ENCODE measurements at regions not wholly inside any gene's neighbourhood (a gene's known extent, or its start where the extent isn't known, plus 50 kb on each side); places are given as distances from the start of the nearest gene placed in this dataset.
"Not testable (repeated sequence)": the region's sequence is repeated elsewhere in the genome, so short reads cannot be mapped to it uniquely, and the experiment has no call there.

DNA sequence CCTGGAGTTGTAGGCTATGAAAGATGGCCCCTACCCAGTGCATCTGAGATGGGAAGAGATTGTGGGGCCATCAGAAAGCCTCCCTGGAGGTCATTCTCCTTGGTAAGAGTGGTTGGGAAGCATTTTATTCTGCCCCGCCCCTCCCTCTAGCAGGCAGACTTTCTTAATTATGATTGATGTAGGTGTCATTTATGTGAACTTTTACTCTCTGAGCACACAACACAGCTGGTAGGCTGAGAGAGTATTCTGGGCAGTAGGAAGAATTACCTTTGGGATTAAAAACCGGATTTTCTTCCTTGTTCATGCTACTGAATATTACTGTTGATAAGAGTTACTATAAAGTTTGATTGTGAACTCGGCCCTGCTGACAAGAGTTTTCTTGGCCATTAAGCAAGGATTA lies 266.8 kb downstream of the TTC6 start:
- Histone ChIP-seq H3K4me3 (ENCODE audit: low read length) (no peak overlapping the region), H3K27ac (ENCODE audit: low read length) (no peak overlapping the region), H3K36me3 (ENCODE audit: control insufficient read depth, insufficient read depth, low read length) (no peaks in the 10 kb centered on the region), H3K4me1 (ENCODE audit: control insufficient read depth, insufficient read depth, low read length) (no peaks in the 10 kb centered on the region), H3K27me3 (ENCODE audit: control insufficient read depth, insufficient read depth, low read length) (no peaks in the 10 kb centered on the region), H3K9me3 (replicated peaks; ENCODE audit: control insufficient read depth, low read depth, low read length) (no peaks in the 10 kb centered on the region)
- WGBS (ENCODE audit: insufficient coverage) = no CpG with 5 or more reads among the region's 3 CpGs
- DNase-seq = no peak

DNA sequence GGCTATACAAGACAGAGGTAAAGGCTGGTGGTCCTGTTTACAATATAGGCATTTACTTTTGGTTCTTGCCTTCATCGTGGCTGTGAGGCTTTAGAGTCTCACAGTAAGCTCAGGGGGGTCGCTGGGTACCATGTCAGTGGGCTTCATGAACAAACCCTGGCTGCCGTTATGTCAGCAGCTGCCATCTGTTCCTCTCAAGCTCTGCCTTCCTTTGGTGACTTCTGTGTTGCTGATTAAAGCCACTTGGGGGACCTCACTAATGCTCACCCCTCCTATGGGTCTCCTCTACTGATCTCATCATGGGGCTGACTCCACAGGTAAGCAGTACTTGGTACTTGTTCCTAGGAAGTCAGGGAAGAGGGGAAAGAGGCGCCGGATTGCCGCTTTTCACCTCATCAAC lies 268.7 kb downstream of the TTC6 start:
- 71% methylated on average over 3 of the region's 6 CpGs for WGBS (ENCODE audit: insufficient coverage)
- DNase-seq = no peak
- H3K36me3 ChIP-seq (ENCODE audit: control insufficient read depth, insufficient read depth, low read length) = no peaks in the 10 kb centered on the region
- H3K4me1 ChIP-seq (ENCODE audit: control insufficient read depth, insufficient read depth, low read length) = no peaks in the 10 kb centered on the region
- no peaks in the 10 kb centered on the region for H3K9me3 ChIP-seq (replicated peaks; ENCODE audit: control insufficient read depth, low read depth, low read length)
- no peaks in the 10 kb centered on the region for H3K27me3 ChIP-seq (ENCODE audit: control insufficient read depth, insufficient read depth, low read length)
- H3K27ac ChIP-seq (ENCODE audit: low read length) = no peak overlapping the region
- H3K4me3 ChIP-seq (ENCODE audit: low read length) = no peak overlapping the region

DNA sequence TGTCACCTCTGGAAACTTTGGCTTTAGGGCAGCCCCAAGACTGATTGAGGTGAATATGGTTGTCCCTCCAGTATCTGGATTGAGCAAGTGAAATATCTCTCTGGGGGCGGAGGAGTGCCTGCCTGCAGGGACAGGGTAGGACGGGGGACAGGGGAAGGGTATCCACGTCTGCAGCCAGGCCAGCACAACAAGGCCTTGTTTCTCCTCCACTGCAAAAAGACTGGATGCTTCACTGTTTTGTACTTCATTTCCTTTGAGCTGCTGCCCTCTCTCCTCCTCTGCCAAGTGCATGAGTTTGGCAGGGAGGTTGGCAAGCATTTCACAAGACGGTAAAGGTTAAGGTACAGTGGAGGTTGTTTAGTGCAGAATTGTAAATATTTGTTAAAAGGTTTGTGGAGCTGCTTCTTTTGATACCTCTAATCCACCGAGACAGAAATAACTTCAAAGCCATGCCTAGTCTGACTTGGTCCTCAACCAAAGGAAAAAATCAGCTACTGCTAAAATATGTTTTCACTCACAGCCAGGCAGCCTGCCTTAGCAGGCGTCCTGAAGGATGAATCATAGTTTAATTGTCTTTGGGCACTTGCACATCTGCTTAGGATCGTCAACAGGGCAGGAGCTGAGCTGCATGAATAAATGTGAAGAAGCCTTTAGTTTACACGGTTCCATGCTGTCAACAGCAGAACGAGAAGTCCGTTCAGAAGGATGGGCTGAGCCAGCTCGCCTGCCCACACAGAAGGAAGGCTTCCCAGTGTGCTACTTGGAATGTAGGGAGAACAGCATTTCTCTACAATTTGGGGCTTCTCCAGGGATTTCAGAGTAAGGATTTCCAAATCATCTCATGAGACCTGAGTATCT lies 269.7 kb downstream of the TTC6 start:
- 28% methylated on average over 4 of the region's 11 CpGs for WGBS (ENCODE audit: insufficient coverage)
- Histone ChIP-seq H3K27me3 (ENCODE audit: control insufficient read depth, insufficient read depth, low read length) (no peaks in the 10 kb centered on the region), H3K4me3 (ENCODE audit: low read length) (no peak overlapping the region), H3K4me1 (ENCODE audit: control insufficient read depth, insufficient read depth, low read length) (no peaks in the 10 kb centered on the region), H3K36me3 (ENCODE audit: control insufficient read depth, insufficient read depth, low read length) (no peaks in the 10 kb centered on the region), H3K27ac (ENCODE audit: low read length) (no peak overlapping the region), H3K9me3 (replicated peaks; ENCODE audit: control insufficient read depth, low read depth, low read length) (no peaks in the 10 kb centered on the region)
- peak; percentile 71 for DNase-seq

DNA sequence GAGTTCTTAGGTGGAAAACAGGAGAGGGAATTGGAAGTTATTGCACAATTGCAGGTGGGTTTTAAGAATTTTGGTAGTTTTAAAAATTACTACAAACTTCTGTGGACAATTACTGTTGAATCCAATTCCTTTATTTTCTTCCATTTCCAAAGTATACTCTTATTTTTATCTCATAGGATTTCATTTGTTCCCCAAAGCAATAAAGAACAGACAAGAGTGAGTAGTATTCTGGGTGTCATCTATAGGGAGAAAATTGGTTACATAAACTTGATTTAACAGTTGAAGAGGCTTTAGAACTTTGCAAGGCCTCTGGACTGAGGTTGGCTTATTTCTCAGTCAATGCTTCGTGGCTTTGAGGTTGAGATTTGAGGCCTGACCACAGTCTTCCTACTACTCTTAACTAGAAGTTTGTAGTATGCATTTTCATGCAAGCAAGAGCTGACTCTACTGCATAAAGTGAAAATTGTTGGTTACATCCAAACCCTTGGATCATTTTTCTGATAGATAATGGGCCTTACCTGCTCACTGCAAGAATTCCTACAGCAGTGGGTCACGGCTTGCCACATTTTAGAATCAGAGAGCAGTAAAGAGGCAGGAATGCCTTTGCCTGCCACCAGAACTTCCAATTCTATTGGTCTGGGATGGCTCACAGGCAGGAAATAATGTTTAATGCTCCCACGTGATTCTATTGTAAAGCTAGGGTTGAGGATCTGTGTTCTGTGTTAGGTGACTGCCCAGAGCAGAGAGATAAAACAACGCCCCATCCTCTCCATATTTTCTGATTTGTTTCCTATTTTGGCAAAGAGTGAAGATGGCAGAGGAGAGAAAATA lies 270.5 kb downstream of the TTC6 start:
- H3K4me1 ChIP-seq (ENCODE audit: control insufficient read depth, insufficient read depth, low read length) = no peaks in the 10 kb centered on the region
- WGBS (ENCODE audit: insufficient coverage) = 100% methylated on average over 1 of the region's 4 CpGs
- H3K27ac ChIP-seq (ENCODE audit: low read length) = no peak overlapping the region
- no peak overlapping the region for H3K4me3 ChIP-seq (ENCODE audit: low read length)
- no peak for DNase-seq
- no peaks in the 10 kb centered on the region for H3K9me3 ChIP-seq (replicated peaks; ENCODE audit: control insufficient read depth, low read depth, low read length)
- H3K27me3 ChIP-seq (ENCODE audit: control insufficient read depth, insufficient read depth, low read length) = no peaks in the 10 kb centered on the region
- no peaks in the 10 kb centered on the region for H3K36me3 ChIP-seq (ENCODE audit: control insufficient read depth, insufficient read depth, low read length)

DNA sequence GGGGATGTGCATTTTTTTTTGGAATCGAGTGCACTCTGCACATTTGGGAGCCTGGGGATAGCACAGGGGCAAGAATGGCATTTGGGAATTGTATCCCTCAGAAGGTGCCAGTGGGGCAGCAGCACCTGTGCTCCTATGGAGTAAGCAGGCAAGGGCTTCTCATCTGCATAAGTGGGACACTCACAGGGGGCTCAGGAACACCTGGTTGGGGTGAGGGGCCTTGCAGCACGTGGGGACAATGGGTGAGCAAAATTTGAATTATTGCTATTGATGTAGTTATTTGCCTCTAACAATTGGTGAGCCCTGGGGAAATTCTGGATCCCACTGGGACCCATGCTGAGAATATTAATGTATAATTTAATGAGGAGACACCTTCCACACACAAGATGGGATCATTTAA lies 274.2 kb downstream of the TTC6 start:
- Histone ChIP-seq H3K4me3 (ENCODE audit: low read length) (no peak overlapping the region), H3K9me3 (replicated peaks; ENCODE audit: control insufficient read depth, low read depth, low read length) (no peaks in the 10 kb centered on the region), H3K4me1 (ENCODE audit: control insufficient read depth, insufficient read depth, low read length) (no peaks in the 10 kb centered on the region), H3K27ac (ENCODE audit: low read length) (no peak overlapping the region), H3K27me3 (ENCODE audit: control insufficient read depth, insufficient read depth, low read length) (no peaks in the 10 kb centered on the region), H3K36me3 (ENCODE audit: control insufficient read depth, insufficient read depth, low read length) (no peaks in the 10 kb centered on the region)
- no peak for DNase-seq
- 67% methylated on average over 1 of the region's 2 CpGs for WGBS (ENCODE audit: insufficient coverage)

DNA sequence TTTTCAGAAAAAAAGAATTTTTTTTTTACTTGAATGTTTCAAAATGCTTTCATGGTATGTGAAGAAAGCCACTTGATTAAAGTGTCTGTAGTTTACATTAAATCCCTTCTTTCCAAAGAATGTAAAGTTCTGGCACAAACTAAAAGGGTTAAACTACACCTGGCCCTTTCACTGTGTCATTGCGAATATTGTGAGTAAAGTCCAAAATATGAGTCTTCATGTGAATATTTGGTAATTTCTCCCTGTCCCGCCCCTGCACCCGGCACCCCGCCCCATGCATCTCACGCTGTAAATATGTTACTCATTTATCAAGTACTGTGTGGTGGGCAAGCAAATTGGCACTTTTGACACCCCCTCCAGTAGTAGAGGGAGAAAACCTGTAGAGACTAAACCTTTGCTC lies 274.7 kb downstream of the TTC6 start:
- Histone ChIP-seq H3K36me3 (ENCODE audit: control insufficient read depth, insufficient read depth, low read length) (no peaks in the 10 kb centered on the region), H3K4me1 (ENCODE audit: control insufficient read depth, insufficient read depth, low read length) (no peaks in the 10 kb centered on the region), H3K27ac (ENCODE audit: low read length) (no peak overlapping the region), H3K4me3 (ENCODE audit: low read length) (no peak overlapping the region), H3K27me3 (ENCODE audit: control insufficient read depth, insufficient read depth, low read length) (no peaks in the 10 kb centered on the region), H3K9me3 (replicated peaks; ENCODE audit: control insufficient read depth, low read depth, low read length) (no peaks in the 10 kb centered on the region)
- DNase-seq = peak; percentile 46
- WGBS (ENCODE audit: insufficient coverage) = no CpG with 5 or more reads among the region's 5 CpGs

DNA sequence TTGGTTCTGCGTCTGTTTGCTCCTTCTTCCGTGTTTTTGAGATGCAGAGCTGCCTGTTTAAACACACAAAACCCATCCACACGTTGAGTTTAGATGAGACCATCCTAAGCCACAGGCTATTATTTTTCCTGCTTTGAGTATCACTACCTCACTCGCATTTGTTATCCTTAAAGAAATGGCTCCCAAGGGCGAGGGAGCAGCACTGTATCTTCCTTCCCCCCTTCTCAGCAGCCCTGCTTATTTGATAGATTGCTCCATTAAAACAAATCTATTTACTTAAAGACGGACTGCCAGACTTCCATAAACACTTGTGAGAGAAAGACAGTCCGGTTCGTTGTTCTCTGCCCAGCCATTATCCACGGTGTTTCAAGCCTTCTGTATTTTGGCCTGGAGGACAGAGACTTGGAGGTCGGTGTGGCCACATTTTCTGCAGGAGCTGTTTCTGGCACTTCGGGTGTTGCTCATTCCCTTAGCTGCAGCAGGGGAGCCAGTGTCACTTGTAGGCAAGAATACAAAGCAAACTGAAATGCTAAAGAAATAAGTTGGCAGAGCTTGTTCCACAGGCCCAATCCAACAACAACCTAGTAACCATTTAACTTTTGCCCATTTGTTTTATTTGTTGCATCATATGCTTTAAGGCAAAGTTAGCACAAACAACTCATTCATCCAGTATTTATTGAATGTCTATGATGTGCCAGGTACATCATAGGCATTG lies 275.4 kb downstream of the TTC6 start:
- DNase-seq = no peak
- Histone ChIP-seq H3K4me1 (ENCODE audit: control insufficient read depth, insufficient read depth, low read length) (no peaks in the 10 kb centered on the region), H3K4me3 (ENCODE audit: low read length) (no peak overlapping the region), H3K27me3 (ENCODE audit: control insufficient read depth, insufficient read depth, low read length) (no peaks in the 10 kb centered on the region), H3K36me3 (ENCODE audit: control insufficient read depth, insufficient read depth, low read length) (no peaks in the 10 kb centered on the region), H3K27ac (ENCODE audit: low read length) (no peak overlapping the region), H3K9me3 (replicated peaks; ENCODE audit: control insufficient read depth, low read depth, low read length) (no peaks in the 10 kb centered on the region)
- 40% methylated on average over 7 of the region's 11 CpGs for WGBS (ENCODE audit: insufficient coverage)

DNA sequence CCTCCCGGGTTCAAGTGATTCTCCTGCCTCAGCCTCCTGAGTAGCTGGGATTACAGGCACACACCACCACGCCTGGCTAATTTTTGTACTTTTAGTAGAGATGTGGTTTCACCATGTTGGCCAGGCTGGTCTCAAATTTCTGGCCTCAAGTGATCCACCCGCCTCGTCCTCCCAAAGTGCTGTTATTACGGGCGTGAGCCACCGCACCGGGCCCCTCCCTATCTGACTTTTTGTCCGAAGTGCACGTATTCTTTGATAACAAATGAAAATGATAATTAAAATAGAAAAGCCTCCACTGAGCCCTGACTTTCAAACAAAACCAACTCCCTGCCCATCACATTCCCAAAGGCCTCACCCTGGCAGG lies 278.6 kb downstream of the TTC6 start:
- not testable (repeated sequence) for H3K27me3 ChIP-seq (ENCODE audit: control insufficient read depth, insufficient read depth, low read length); H3K9me3 ChIP-seq (replicated peaks; ENCODE audit: control insufficient read depth, low read depth, low read length); H3K36me3 ChIP-seq (ENCODE audit: control insufficient read depth, insufficient read depth, low read length); H3K4me3 ChIP-seq (ENCODE audit: low read length); H3K4me1 ChIP-seq (ENCODE audit: control insufficient read depth, insufficient read depth, low read length); H3K27ac ChIP-seq (ENCODE audit: low read length); DNase-seq
- 75% methylated on average over 2 of the region's 10 CpGs for WGBS (ENCODE audit: insufficient coverage)

DNA sequence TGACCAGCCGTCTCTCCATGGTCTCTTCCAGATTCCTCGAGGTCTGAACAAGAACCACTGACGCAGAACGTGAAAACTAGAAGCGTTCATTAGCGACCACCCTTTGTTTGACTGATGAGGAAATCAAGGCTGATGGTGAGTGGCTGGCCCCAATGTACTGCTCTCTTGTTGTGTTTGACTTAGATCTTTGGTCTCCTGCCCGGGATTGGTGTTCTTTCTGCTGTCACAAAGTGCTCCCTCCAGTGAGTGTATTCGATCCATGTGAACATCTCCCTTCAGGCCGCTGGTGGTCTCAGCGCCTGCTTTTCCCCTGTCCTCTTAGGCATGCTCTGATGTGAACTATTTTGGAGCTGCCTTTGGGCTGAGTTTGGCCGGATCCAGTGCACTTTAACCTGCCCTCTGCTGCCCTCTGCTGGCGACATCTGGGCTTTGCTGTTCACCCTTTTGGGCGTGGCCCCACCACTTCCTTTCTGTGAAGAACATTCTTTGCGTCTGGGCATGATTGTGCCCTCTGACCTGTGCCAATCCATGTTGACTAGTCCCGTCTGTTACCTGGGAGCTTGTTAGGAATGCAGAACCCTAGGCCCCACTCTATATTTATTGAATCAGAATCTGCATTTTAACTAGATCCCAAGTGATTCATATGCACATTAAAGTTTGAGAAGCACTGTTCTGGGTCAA lies 279.1 kb downstream of the TTC6 start:
- no peak overlapping the region for H3K27ac ChIP-seq (ENCODE audit: low read length)
- no peaks in the 10 kb centered on the region for H3K27me3 ChIP-seq (ENCODE audit: control insufficient read depth, insufficient read depth, low read length)
- no peaks in the 10 kb centered on the region for H3K9me3 ChIP-seq (replicated peaks; ENCODE audit: control insufficient read depth, low read depth, low read length)
- H3K4me3 ChIP-seq (ENCODE audit: low read length) = no peak overlapping the region
- H3K4me1 ChIP-seq (ENCODE audit: control insufficient read depth, insufficient read depth, low read length) = no peaks in the 10 kb centered on the region
- peak; percentile 74 for DNase-seq
- no peaks in the 10 kb centered on the region for H3K36me3 ChIP-seq (ENCODE audit: control insufficient read depth, insufficient read depth, low read length)
- WGBS (ENCODE audit: insufficient coverage) = 22% methylated on average over 10 of the region's 15 CpGs

DNA sequence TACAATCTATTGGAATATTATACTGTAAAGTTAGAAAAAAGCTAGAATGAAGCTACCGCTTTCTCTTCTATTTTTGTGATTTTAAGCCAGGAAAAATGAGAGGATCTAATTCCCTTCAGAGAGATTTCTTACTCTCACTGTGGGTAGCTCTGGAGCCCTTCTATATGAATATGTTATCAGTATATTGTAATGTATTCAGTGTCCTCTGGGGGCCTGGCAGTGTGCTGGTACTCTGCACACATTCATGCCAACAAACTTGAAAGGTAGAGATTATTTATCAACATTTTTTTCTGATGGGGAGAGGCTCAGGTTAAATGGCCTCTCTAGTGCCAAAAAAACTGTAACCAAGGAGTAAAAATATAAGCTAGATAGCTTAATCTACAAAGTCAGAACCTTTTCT lies 292.8 kb downstream of the TTC6 start:
- Histone ChIP-seq H3K27ac (ENCODE audit: low read length) (no peak overlapping the region), H3K9me3 (replicated peaks; ENCODE audit: control insufficient read depth, low read depth, low read length) (no peaks in the 10 kb centered on the region), H3K36me3 (ENCODE audit: control insufficient read depth, insufficient read depth, low read length) (no peaks in the 10 kb centered on the region), H3K4me1 (ENCODE audit: control insufficient read depth, insufficient read depth, low read length) (peaks cover 2% of the 10 kb centered on the region), H3K27me3 (ENCODE audit: control insufficient read depth, insufficient read depth, low read length) (no peaks in the 10 kb centered on the region), H3K4me3 (ENCODE audit: low read length) (no peak overlapping the region)
- no CpG with 5 or more reads among the region's 1 CpG for WGBS (ENCODE audit: insufficient coverage)
- no peak for DNase-seq
